Choroid plexus epithelial cell (primary cell): ENCODE measurements at regions not wholly inside any gene's neighbourhood (a gene's known extent, or its start where the extent isn't known, plus 50 kb on each side); places are given as distances from the start of the nearest gene placed in this dataset.
A peak's percentile ranks its signal among the peaks of the same experiment; 100 is the strongest.

ENCODE experiments used
- DNase-seq: peaks from one replicate; pipeline ENCODE4 v3.0.0-alpha.2; 2010; ENCODE audit warnings: low read depth
- H3K4me3 ChIP-seq: 2 replicates; pipeline ENCODE4 v1.5.1; 2011; ENCODE audit warnings: low read depth, mild to moderate bottlenecking, control low read depth, low read length, moderate library complexity
- TF ChIP-seq, protein P1 (sequence below): conservative IDR thresholded peaks from 2 replicates; pipeline ENCODE4 v1.5.1; 2011; ENCODE audit warnings: low read depth, mild to moderate bottlenecking, control low read depth, inconsistent platforms, low read length, moderate library complexity

DNA sequence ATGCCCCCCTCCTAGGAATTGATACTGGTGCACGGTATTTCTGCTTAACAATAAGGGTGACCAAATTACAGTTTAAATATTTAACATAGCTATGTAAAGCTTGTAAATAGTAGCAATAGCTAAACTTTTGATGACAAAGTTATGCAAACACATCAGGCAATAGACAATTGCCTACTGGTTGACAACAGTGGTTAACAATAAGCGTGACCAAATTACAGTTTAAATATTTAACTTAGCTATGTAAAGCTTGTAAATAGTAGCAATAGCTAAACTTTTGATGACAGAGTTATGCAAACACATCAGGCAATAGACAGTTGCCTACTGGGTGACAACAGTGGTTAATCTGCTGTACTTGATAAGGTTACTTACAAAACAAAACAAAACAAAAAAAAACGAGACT lies 886.5 kb upstream of the FLRT2 start:
- no peak for DNase-seq
- no peak overlapping the region for H3K4me3 ChIP-seq
- TF ChIP-seq, protein P1, sequence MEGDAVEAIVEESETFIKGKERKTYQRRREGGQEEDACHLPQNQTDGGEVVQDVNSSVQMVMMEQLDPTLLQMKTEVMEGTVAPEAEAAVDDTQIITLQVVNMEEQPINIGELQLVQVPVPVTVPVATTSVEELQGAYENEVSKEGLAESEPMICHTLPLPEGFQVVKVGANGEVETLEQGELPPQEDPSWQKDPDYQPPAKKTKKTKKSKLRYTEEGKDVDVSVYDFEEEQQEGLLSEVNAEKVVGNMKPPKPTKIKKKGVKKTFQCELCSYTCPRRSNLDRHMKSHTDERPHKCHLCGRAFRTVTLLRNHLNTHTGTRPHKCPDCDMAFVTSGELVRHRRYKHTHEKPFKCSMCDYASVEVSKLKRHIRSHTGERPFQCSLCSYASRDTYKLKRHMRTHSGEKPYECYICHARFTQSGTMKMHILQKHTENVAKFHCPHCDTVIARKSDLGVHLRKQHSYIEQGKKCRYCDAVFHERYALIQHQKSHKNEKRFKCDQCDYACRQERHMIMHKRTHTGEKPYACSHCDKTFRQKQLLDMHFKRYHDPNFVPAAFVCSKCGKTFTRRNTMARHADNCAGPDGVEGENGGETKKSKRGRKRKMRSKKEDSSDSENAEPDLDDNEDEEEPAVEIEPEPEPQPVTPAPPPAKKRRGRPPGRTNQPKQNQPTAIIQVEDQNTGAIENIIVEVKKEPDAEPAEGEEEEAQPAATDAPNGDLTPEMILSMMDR = no peak

DNA sequence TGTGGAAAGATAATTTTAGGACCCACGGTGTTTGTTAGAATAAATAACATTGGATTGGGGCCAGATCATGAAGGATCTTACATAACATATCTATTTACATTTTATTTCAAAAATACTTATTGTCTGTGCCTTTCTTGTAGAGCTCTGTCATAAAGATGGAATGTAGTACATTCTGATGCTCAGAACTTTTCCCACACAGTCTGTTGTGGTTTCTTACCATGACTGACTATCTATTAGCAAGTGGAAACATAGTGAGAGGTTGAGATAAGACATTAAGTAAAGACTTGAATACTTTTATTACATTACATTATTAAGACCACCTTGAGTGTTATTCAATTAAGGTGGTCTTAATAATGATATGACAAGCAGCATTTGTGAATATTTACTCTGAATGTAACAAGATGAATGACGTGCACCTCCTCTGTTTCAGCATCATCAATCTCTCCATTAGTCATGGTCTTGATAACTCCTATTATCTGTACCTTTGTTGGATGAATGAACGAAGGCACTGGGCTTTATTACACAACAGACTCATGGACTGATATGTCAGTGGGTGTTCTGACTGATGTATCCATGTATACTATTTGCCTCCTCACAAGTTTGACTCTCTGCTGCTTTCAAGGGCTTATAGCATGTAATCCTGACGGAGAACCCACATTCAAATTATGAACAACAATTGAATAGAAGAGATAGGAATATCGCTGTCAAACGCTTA lies 883.0 kb upstream of the FLRT2 start:
- no peak overlapping the region for H3K4me3 ChIP-seq
- TF ChIP-seq, protein P1 = no peak
- DNase-seq = peak; percentile 92

DNA sequence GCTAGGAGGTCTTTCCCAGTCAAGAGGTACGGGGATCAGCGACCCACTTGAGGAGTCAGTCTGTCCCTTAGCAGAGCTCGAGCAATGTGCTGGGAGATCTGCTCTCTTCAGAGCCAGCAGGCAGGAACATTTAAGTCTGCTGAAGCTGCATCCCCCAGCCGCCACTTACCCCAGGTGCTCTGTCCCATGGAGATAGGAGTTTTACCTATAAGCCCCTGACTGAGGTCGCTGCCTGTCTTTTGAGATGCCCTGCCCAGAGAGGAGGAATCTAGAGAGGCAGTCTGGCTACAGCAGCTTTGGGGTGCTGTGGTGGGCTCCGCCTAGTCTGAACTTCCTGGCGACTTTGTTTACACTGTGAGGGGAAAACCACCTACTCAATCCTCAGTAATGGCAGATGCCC lies 874.9 kb upstream of the FLRT2 start:
- no peak for DNase-seq
- TF ChIP-seq, protein P1 = no peak
- no peak overlapping the region for H3K4me3 ChIP-seq

DNA sequence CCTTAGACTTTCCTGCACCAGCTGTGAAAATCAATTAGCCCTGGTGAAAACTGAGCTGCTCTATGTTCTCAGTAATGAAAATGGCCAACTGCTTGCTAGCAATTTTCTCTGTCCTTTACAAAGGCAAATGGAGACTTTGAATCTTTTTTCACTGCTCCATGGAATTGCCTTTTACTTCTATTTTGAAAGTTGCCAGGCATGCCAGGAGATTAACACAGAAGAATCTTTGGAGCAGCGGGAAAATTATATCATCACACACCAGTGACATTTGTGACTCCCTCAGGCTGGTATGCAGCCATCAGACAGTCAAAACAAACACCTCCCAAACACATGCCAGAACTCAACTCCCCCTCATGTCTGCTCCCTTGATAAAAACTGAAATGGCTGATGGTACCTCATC lies 872.0 kb upstream of the FLRT2 start:
- no peak for DNase-seq
- TF ChIP-seq, protein P1 = no peak
- no peak overlapping the region for H3K4me3 ChIP-seq

DNA sequence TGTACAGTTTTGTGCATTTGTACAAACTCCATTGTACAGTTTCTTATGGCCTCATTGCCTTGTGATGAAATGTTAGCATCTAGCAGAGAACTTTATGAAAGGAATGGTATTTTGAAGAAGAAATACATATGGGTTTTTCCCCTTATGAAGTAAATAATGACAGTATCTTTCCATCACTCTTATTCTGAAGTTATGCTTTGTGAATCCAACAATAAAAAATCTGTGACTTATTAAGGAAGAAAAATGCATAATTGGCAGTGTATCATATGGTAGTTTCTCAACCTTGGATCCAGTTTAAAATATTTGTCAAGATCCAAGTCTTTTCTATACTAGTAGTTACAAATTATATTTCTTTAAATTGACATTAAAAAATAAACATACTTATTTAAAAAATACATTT lies 859.1 kb upstream of the FLRT2 start:
- DNase-seq = no peak
- TF ChIP-seq, protein P1 = no peak

DNA sequence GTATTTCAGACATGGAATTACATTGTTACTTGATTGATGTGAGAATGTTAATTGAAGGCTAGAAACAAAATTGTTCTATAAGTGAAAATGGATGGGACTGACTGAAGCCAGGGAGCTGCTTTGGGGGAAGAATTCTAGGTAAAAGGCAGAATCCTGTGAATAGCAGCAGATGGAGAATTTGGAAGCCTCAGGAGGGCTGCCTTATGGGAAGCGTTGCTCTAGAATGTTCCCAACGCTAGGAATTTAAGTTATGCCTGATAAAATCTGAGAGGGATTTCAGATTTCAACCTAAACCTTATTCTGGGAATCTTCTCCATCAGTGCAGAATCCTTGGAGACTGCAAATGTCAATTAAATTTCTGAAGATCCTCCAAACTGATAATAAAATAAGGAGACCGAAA lies 858.2 kb upstream of the FLRT2 start:
- H3K4me3 ChIP-seq = no peak overlapping the region
- TF ChIP-seq, protein P1 = no peak
- DNase-seq = no peak

More for the DNA sequence above, 859.1 kb upstream of the FLRT2 start:
- H3K4me3 ChIP-seq = no peak overlapping the region

DNA sequence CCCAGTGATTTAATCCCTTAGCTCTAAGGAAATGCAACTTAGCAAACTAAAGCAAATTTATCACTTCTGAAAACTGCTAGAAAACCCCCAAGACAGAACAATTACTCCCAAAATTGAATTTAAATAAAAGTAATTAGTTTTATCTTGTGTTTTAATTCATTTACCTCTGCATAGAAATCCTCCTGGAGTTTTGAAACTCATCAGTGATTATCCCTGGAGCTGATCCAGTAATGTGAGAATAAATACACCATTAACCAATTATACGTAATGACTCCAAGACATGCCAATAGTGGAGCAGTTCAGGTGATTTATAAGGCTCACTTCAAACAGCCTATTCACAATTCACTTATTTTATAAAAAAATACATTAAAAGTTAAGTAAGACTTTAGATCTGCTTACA lies 855.3 kb upstream of the FLRT2 start:
- TF ChIP-seq, protein P1 = no peak
- H3K4me3 ChIP-seq = no peak overlapping the region
- no peak for DNase-seq
